OCI-LY1 (cell line): ENCODE measurements at regions not wholly inside any gene's neighbourhood (a gene's known extent, or its start where the extent isn't known, plus 50 kb on each side); places are given as distances from the start of the nearest gene placed in this dataset.

Experiments used
- H2AFZ ChIP-seq: fragments of 200-600 bp; sonication (generic), shearing (Covaris generic); 2 replicates; pipeline ENCODE4 v1.6.0; 2014; ENCODE audit warnings: antibody characterized with exemption, mild to moderate bottlenecking, low read length
- H3F3A ChIP-seq: fragments of 200-600 bp; sonication (generic), shearing (Covaris generic); 2 replicates; pipeline ENCODE4 v1.6.0; 2014; ENCODE audit warnings: mild to moderate bottlenecking, antibody characterized with exemption, low read length, moderate library complexity; ENCODE audit not compliant: insufficient read depth
- H3K27ac ChIP-seq: fragments of 200-600 bp; sonication (generic); 2 replicates; pipeline ENCODE4 v1.5.1; 2014; ENCODE audit warnings: low read length, mixed run types, mild to moderate bottlenecking, low read depth; ENCODE audit not compliant: poor library complexity, severe bottlenecking
- H3K27me3 ChIP-seq: fragments of 200-600 bp; sonication (generic); 2 replicates; pipeline ENCODE4 v1.6.0; 2014; ENCODE audit warnings: antibody characterized with exemption, mild to moderate bottlenecking, low read length, moderate library complexity; ENCODE audit not compliant: insufficient read depth
- H3K36me3 ChIP-seq: fragments of 200-600 bp; sonication (generic); 2 replicates; pipeline ENCODE4 v1.6.1; 2014; ENCODE audit warnings: mild to moderate bottlenecking, antibody characterized with exemption, low read length, moderate library complexity, mixed read lengths; ENCODE audit not compliant: insufficient read depth
- H3K4me1 ChIP-seq: fragments of 200-600 bp; sonication (generic); 2 replicates; pipeline ENCODE4 v1.5.1; 2014; ENCODE audit warnings: mild to moderate bottlenecking, low read length, moderate library complexity; ENCODE audit not compliant: insufficient read depth, severe bottlenecking
- H3K4me2 ChIP-seq: fragments of 200-600 bp; sonication (generic), shearing (Covaris generic); 2 replicates; pipeline ENCODE4 v1.6.1; 2014; ENCODE audit warnings: low read length
- H3K4me3 ChIP-seq: fragments of 200-600 bp; sonication (generic); 2 replicates; pipeline ENCODE4 v1.5.1; 2014; ENCODE audit warnings: low read length, low read depth, mild to moderate bottlenecking, mixed read lengths; ENCODE audit not compliant: poor library complexity, severe bottlenecking
- H3K79me2 ChIP-seq: fragments of 200-600 bp; shearing (Covaris generic); 2 replicates; pipeline ENCODE4 v1.6.1; 2016; ENCODE audit warnings: mixed run types, low read length, mixed read lengths; ENCODE audit not compliant: insufficient read depth
- H3K9ac ChIP-seq: fragments of 200-600 bp; sonication (generic), shearing (Covaris generic); 2 replicates; pipeline ENCODE4 v1.6.1; 2014; ENCODE audit warnings: mild to moderate bottlenecking, low read length, mixed read lengths
- H3K9me2 ChIP-seq: fragments of 200-600 bp; sonication (generic), shearing (Covaris generic); 2 replicates; pipeline ENCODE4 v1.6.1; 2014; ENCODE audit warnings: low read depth, mild to moderate bottlenecking, low read length, mixed read lengths
- H3K9me3 ChIP-seq: fragments of 200-600 bp; shearing (Covaris generic); 2 replicates; pipeline ENCODE4 v1.6.1; 2014; ENCODE audit warnings: low read length, mixed read lengths
- H4K20me1 ChIP-seq: fragments of 200-600 bp; sonication (generic), shearing (Covaris generic); 2 replicates; pipeline ENCODE4 v1.6.0; 2016; ENCODE audit warnings: mild to moderate bottlenecking, low read length; ENCODE audit not compliant: insufficient read depth
- CTCF ChIP-seq: fragments of 200-600 bp; sonication (generic), shearing (Covaris generic); IDR thresholded peaks from 2 replicates; pipeline ENCODE4 v1.5.1; 2017; ENCODE audit warnings: mild to moderate bottlenecking, antibody characterized with exemption, low read length, moderate library complexity, mixed read lengths
- EZH2 ChIP-seq: fragments of 200-600 bp; sonication (generic), shearing (Covaris generic); IDR thresholded peaks from 2 replicates; pipeline ENCODE4 v1.8.0; 2017; ENCODE audit warnings: borderline replicate concordance, mixed run types, mild to moderate bottlenecking, antibody characterized with exemption, low read length, moderate library complexity, mixed read lengths

DNA sequence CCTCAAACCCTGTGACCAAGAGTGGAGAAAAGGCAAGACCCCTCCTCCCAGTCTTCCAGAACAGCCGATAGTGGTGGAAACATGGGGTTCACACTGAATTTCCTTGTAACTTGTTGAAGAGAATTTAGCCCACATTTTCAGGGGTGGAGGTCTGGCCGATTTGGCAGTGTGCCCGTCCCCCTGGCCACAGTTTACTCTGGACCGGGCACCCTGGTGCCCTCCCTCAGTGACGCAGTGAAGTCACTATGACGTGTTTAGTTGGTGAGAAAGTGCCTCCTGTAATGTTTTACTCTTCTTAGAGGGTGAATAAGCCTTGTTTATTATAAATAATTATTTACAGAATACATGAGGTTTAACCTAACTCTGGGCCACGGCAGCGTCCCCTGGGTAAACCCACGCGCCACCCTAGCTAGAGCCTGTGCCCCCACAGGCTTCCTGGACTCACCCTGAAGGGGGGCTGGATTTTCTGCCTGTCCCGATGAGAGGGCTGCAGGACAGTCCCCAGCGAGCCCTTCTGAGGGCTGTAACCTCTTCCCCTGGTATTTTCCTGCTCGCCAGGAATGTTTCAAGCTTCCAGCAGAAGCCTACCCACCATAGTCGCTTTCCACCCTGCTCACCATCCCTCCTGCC lies 316.9 kb downstream of the SEC14L1 start:
- no peaks in the 10 kb centered on the region for H4K20me1 ChIP-seq
- H3K27ac ChIP-seq, result peak overlapping the region; percentile 99
- H3K9me3 ChIP-seq, result no peaks in the 10 kb centered on the region
- H3K4me3 ChIP-seq, result peak overlapping the region; percentile 87
- no peak overlapping the region for H2AFZ ChIP-seq
- H3K4me1 ChIP-seq, result peaks cover 92% of the 10 kb centered on the region
- peak overlapping the region; percentile 98 for H3K4me2 ChIP-seq
- H3K9me2 ChIP-seq, result no peaks in the 10 kb centered on the region
- H3F3A ChIP-seq, result no peaks in the 10 kb centered on the region
- peaks cover 82% of the 10 kb centered on the region for H3K79me2 ChIP-seq
- peak overlapping the region; percentile 97 for H3K9ac ChIP-seq
- H3K36me3 ChIP-seq, result peaks cover 69% of the 10 kb centered on the region; the same call in 1 of the 2 replicates
- TF ChIP-seq CTCF, result no peak
- no peak for TF ChIP-seq EZH2
- no peaks in the 10 kb centered on the region for H3K27me3 ChIP-seq

- Histone ChIP-seq H3K9me2 (no peaks in the 10 kb centered on the region), H3K4me2 (peak overlapping the region; percentile 98)
These were observed 317.6 kb downstream of the SEC14L1 start for GRCh38 chr17:77458202-77459017.

More at GRCh38 chr17:77458202-77459017, 317.6 kb downstream of the SEC14L1 start:
- no peaks in the 10 kb centered on the region for H3F3A ChIP-seq
- no peak for TF ChIP-seq EZH2
- TF ChIP-seq CTCF, result no peak
- H3K27ac ChIP-seq, result peak overlapping the region; percentile 99
- no peaks in the 10 kb centered on the region for H3K27me3 ChIP-seq
- no peaks in the 10 kb centered on the region for H3K9me3 ChIP-seq
- H3K36me3 ChIP-seq, result peaks cover 70% of the 10 kb centered on the region; the same call in 1 of the 2 replicates
- peak overlapping the region; percentile 97 for H3K9ac ChIP-seq
- no peaks in the 10 kb centered on the region for H4K20me1 ChIP-seq
- peaks cover 82% of the 10 kb centered on the region for H3K79me2 ChIP-seq
- no peak overlapping the region for H2AFZ ChIP-seq
- H3K4me3 ChIP-seq, result peak overlapping the region; percentile 87
- peaks cover 93% of the 10 kb centered on the region for H3K4me1 ChIP-seq
